Inflammatory macrophage (primary cell): ENCODE measurements at regions not wholly inside any gene's neighbourhood (a gene's known extent, or its start where the extent isn't known, plus 50 kb on each side); places are given as distances from the start of the nearest gene placed in this dataset.

ENCODE experiments used
- DNase-seq, 2 donors: peaks; one replicate each; pipeline ENCODE4 v3.0.0-alpha.2; 2020 to 2022

DNA sequence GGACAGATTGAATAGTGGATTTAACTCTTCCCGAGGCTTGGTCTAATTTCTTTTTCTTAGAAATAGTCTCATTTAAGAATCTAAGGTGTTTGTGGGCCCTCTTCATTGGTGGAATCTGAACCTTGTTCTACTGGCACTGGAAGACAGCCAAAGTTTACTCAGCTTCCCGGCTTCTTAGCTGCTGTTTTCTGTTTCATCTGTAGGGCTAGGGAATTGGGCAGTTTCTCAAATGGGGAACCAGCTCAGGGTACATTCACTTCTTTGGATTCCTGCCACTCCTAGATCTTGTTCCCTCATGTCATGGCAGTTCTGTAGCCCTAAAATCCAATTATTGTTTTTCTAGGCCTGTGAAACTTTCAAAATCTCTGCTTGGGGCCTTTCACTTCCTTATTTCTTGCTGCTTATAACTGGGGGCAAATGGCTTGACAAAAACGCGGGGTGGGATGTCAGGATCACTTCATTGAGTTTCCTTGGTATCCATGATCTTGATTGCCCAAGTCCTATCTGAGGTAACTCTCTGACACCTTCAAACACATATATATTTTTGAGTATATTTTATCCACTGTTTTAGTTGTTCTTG lies 985.0 kb downstream of the C4orf33 start:
- no peak for DNase-seq

DNA sequence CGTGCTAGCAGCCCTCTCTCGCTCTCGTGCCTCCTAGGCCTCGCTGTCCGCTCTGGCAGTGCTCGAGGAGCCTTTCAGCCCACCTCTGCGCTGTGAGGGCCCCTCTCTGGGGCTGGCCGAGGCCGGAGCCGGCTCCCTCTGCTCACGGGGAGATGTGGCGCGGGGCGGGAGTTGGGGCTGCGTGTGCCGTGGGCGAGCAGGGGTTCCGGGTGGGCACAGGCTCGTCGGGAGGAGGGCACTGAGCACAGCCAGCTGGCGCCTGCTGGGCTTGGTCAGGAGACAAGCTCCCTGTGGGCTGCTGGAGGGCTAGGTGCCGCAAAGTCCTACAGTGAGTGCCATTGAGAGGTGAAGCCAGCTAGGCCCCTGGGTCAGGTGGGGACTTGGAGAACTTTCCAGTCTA lies 994.5 kb downstream of the C4orf33 start:
- DNase-seq, result no peak

DNA sequence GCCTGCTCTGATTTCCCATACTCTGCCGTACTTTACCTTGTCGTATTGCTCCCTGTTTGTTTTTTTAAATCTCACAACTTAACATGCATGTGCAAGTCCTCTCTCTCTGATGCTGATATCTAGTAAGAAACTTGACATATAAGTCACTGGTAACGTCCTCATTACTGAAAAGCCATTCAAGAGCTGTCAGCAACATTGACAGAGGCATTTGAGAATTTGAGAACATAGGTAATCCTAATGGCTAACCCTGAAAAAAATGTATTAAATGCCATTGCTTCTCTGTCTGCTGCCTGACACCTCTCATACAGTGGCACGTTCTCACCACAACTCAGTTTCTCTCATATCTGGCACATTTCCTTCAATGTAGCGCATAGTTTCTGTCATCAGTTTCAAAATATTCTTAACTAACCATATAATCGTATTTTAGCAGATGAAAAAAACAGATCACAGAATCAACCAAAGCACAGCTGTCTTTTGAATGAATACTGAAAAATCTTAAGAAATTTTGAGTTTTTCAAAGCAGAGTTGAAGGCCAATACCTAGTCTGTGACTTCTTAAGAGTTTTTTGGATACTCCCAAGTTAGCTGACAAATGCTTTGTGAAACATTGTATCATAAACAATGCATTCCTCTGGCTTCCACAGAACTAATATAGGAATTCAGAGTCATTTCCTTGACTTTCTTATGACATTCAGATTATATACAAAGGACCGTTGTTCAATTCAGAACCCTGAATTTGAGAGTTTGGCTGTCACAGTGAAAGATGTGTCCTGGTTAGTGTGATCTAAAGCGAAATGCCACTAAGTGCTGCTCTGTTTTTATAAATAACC lies 996.4 kb downstream of the C4orf33 start:
- no peak for DNase-seq

DNA sequence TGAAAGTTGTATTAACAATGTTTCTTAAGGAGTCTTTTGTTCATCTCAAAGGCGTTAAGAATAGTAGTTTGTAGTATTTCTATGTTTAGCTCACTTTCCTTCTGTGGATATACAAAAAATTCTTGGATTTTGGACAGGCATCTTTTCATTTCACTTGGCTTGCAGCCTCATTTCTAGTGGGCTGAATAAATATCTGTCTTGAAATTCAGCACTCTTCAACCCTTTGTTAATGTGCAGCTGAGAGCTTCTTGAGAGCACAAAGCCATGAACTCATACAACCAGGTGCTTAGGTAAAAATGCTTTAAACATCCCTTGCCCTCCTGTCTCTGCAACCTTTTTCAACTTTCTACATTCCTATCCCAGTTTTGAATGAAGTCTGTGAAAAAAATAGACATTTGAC lies 1003.2 kb downstream of the C4orf33 start:
- DNase-seq, result no peak

DNA sequence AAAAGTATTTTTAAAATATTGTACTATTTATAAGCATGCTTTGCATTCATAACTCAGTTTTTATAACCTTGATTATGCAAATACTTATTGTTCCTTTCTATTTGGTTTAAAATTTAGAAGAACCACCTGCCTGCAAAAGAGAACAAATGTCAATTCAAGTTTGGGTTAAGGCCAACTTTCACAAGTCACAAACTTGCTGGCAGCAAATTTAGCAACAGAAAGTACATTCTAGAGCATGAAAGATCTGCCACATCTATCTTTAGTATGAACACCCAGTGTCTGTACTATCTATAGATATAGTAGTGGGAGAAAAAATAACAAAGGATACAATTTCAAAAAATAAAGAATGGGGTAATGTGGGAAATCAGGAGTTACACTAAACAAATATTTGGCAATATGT lies 1014.2 kb downstream of the C4orf33 start:
- no peak for DNase-seq

DNA sequence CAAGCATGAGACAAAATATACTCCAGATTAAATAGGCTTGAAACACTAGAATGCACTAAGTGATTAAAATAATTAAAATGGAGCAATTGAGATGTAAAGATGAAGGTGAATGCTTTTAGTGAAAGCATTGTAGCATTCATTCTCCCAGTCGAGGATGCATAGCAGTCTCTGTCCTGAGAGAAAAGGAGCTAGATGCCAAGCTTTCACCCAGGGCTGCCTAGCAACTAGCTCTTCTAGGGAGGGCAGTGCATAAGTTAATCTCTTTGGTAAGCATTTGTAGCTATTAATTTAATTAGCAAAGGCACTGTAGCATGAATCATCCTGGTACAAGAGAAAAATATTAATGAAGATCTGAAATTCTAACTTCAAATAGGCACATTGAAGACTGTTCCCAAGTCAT lies 1014.8 kb downstream of the C4orf33 start:
- no peak for DNase-seq

DNA sequence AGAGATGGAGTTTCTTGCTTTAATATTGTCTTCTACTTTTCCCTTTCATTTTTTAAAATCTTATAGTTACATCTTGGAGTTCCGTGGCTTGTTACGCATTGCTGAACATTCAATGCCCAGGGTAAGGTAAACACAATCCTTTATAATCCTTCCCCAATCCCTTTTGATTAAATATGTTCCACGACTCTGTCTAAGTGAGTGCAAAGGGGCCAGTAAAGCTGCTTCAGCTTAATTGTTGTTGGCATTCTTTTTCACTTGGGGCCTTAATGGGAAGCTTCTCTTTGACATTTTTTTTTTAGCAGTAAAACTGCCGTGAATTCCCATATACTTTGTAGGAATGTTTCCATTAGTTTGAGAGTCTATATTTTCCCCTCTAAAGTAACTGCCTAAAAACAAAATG lies 1028.1 kb downstream of the C4orf33 start:
- DNase-seq, result no peak

DNA sequence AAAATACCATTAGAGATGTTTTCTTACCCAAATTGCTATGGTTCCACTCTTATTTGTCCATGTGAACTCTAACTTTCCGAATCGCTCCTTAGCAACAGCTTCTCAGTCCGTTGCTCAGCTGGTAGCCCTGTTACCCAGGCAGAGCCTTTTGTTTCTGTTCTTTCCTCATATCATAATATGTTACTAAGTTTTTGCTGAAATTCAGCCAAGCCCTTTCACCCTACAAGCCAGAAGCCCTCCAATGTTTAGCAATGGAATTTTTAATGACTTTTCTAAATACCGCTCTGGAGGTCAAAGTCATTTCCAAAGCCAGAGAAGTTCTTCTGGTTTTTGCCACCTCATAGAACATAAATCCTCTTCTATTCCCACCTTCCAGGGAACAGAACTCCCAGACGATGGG lies 1029.5 kb downstream of the C4orf33 start:
- DNase-seq, result no peak

DNA sequence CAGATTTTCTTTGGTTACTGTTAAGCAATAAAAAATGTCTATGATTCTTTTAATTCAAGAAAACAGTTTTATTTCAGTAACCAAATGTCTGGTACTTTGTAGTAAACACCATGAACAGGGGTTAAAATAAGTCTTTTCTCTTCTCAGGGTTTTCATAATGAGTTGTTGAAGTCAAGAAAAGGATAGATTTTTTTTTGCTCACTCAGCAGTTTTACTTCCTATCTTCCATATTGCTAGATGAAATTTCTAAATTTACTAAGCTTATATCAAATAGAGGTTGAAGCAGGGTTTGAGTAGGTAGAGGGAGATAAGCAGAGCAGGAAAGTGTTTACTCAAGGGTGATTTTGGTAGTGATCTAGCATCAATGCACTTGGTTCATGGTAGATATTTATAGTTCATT lies 1031.3 kb downstream of the C4orf33 start:
- DNase-seq, result no peak

DNA sequence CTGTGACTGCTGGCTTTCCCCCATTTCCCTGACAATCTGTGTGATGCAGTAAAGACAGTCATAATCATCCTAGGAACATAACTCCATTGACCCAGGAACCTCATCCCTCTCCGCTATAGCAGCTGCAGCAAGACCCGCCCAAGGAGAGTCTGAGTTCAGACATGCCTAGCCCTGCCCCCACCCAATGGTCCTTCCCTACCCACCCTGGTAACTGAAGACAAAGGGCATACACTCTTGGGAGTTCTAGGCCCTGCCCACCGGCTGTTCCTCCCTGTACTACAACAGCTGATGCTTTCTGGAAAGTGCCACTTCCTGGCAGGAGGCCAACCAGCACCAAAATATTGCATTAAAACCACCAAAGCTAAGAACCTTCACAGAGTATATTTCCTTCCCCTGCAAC lies 1035.6 kb downstream of the C4orf33 start:
- DNase-seq, result no peak

DNA sequence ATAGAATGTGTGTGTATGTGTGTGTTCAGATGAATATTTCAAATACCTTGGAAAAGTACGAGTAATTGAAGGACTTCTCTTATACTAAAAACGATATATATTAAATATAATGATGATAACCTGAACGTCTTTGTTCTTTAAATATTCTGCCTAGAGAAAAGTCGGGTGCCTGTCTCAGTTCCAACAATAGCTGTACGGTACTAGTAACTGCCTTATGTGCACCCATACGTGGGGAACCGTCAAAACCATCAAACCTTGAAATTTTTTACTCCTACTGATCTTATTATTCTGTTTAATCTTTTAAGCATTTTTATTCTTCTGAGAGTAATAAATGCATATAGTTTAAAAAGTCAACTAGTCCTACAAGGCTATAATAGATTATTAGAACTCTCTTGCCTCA lies 1045.7 kb downstream of the C4orf33 start:
- DNase-seq, result no peak

DNA sequence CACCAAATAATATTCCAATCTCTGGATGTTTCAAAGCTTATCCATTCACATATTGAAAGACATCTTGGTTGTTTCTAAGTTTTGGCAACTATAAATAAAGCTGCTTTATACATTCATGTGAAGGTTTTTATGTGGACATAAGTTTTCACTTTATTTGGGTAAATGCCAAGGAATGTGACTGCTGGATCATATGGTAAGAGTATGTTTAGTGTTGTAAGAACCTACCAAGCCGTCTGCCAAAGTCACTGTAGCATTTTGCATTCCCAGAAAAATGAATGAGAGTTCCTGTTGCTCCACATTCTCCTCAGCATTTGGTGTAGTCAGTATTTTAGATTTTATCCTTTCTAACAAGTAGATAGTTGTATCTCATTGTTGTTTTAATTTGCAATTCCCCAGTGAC lies 1047.7 kb downstream of the C4orf33 start:
- no peak for DNase-seq

DNA sequence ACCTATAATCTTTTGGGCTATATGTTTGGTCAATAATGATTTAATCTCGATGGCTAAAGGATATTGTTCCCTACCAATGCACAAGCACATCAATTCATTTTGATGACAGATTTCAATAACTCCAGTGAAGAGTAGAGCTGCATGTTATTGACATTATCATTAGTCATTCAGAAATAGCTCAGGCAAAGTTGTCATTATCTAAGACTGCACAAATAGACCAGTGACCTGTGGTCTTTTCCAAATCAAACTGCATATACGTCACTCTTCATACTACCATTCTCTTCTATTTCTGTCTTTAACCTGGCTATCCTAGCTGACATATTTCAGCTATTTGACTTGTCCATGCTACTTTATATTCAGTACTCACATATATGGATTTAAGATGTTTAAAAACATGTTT lies 1050.8 kb downstream of the C4orf33 start:
- no peak for DNase-seq

DNA sequence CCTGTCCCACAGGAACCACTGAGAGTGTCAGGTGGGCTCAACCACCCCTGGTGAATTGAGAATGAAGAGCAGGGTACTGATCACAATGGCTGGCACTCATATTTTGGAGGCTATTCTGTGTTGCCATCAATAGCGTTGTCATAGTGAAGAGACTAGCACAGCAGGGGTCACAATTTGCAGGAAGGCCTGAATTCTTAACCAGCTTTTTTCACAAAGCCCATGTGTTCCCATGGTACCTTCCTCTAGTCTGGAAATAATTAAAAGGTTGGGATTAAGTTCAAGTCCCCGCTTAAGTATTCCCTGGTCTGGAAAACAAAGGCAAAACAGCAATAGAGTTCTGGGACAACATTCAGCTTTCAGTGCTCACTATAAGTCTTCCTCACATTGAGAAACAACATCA lies 1051.7 kb downstream of the C4orf33 start:
- no peak for DNase-seq

DNA sequence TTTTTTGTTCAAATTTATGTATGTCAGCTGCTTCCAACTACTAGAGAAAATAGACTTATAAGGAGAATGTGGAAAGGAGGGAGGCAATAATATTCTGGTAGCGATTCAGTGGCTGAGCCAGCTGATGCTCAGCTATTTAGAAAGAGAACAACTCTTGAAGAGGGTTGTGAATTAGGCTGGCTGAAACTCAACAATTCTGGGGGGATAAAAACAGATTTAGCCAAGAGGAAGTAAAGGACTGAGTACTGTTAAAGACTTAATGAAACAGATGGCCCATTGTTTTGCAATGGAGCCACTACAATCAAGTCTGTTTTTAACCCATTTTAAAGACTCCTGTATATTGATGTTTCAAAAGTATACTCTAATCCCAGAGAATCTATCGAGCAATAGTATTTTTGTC lies 1058.9 kb downstream of the C4orf33 start:
- DNase-seq, result no peak

DNA sequence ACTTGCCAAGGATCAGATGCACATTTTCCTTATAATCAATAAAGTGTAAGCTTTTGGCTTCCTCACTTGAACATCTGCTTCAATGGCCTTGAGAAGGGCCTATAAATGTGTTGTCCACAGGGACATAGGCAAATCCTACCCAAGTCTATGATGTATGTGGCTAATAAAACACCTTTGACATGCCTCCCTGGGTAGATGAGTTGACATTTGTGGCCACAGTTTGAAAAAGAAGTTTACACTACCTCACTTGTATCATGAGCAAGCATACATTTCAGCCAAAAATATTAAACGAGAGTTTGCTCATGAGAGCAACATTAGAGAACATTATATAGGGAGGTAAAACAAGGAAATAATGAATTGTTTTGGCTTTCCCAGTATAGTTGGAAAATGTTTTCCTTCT lies 1067.7 kb downstream of the C4orf33 start:
- DNase-seq, result no peak

DNA sequence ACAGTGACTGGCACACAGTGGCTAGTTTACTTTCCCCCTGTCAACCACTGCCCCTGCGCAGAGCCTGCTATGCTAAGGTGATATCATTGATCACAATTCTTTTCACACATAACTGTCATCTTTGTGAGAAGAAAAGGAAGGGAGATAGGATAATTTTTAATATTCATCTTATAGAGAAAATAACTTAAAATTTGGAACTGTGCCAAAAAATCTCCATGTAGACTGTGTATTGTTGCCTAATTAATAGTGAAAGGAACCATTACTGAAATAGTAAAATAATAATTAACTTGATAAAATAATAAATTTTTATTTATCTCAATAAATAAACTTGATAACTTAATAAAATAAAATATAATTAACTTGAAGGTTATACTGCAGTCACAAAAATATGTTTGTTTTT lies 1069.4 kb downstream of the C4orf33 start:
- no peak for DNase-seq

DNA sequence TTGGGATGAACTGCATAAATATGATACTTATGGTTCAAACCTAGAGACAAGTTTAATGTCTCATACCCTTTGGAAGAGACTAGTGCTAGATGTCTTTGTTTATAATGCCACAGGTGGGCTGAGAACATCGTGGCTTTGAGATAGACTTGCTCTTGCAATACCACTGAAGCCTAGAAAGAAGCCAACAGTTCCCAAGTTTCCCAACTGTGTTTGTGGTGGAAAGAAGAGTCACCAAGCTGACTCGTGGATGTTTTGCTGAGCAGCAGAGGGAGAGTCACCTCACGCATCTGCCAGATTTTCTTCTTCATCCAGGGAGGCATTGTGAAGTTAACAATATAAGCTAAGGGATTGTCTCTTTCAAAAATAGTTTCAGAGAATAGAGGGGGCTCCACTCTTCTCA lies 1076.2 kb downstream of the C4orf33 start:
- no peak for DNase-seq

DNA sequence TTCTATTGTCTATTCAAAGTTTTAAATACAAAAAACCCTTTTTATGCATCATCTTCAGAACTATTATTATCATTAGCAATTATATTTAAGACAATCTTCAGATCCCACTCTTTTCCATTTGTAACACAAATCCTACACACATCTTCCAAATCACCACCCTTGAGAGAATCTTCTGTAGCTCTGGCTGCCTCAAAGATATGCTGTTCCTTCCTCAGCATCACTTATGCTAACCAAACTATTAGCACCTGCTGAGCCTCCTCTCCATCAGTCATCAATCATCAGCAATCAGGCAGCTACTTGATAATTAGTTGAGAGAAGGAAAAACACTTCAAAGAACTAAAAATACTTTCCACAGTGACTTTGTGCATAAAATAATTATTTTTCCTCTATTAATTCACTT lies 1082.2 kb downstream of the C4orf33 start:
- no peak for DNase-seq

DNA sequence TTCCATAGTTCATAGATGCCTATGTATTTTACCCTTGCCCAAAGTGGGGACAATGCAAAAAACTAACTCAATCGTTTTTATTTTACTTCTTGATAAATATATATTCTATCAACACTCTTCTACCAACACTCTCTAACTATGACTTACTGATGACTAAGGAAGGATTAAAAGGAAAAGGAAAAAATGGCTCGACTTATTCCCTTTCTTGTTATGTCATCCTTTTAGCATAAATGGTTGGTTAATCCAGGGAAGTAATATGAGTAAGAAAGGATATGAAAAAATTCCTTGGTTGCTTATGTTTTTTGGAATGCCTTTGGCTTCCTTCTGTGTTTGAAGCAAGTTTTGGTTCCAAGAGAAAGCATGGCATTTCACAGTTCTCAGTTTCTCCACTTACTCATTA lies 1087.1 kb downstream of the C4orf33 start:
- DNase-seq, result no peak

DNA sequence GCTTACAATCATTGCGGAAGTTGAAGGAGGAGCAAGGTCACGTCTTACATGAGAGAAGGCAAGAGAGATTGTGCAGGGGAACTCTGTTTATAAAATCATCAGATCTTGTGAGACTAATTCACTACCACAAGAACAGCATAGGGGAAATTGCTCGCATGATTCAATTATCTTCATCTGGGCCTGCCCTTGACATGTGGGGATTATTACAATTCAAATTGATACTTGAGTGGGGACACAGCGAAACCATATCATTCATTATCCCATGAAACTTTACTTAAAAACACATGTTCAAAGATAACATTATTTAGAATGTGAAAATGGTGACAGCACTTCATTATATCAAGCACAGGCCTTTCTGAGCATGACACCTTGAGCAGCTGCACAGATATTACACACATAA lies 1087.8 kb downstream of the C4orf33 start:
- no peak for DNase-seq

DNA sequence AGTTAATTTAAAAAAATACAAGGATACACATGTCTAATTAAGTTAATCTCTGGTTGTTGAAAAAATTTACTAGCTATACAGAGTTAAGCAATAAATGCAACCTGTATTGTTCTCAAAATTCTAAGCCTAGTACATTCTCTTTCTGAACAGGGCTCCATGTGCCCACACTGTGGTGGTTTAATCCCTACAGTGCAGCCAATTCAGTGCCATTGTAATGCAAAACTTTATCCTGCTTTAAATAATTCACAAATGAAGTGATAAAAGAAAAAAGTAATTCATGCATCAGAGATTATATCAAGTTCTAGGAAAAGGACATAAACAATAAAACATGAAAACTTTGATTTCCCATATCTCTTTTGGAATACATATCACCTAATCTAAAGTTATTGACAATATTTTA lies 1089.2 kb downstream of the C4orf33 start:
- no peak for DNase-seq

DNA sequence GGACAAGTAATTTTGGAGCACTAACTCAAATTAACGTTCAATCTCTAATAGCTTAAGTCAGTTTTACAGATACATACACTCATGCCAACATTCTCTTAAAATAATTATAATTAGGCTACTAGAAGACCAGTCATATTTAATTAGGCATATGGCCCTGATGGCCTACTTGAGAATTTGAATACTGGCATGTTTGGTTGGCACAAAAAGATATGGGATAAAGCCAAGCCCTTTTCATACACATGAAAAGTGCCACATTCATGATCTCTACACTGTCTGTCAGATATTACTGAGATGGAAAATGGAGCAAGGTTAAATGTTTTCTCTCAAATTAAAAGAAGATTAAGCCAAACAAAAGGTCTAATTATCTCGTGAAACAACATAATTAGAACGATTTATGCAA lies 1091.0 kb downstream of the C4orf33 start:
- DNase-seq, result no peak

DNA sequence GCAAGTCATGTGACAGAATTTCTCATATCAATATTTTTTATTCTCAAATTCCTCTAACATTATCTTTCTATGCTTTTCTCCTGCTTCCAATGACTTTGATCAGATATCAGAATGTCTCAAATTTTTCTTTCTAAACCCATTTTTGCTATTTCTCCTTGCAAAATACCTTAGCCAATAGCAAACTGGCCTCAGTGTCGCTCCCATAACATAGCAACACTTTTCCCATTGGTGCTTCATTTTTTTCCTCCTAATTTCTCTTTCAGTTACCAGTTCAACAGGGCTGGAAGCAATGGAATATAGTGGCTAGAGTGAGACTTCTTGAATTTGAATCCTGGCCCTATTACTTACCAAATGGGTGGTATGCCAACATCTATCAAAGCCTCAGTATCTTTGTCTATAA lies 1091.6 kb downstream of the C4orf33 start:
- no peak for DNase-seq

DNA sequence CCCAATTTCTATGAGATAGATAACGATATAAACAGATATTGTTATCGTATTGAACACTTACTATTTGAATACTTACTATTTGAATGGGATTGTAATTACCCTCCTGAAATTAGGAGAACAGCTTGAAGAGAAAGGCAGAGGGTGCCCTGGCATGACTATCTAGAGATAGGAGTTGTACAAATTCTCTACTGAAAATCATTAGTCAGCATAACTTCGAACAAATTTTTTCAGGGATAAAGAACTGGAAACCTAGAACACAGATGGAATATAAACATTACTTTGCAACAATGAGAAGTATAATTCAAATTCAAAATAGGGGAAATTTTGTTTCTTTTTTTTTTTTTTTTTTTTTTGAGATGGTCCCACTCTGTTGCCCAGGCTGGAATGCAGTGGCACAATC lies 1096.8 kb downstream of the C4orf33 start:
- DNase-seq, result no peak
